ENCODE measurements at regions not wholly inside any gene's neighbourhood (a gene's known extent, or its start where the extent isn't known, plus 50 kb on each side); places are given as distances from the start of the nearest gene placed in this dataset.

DNA sequence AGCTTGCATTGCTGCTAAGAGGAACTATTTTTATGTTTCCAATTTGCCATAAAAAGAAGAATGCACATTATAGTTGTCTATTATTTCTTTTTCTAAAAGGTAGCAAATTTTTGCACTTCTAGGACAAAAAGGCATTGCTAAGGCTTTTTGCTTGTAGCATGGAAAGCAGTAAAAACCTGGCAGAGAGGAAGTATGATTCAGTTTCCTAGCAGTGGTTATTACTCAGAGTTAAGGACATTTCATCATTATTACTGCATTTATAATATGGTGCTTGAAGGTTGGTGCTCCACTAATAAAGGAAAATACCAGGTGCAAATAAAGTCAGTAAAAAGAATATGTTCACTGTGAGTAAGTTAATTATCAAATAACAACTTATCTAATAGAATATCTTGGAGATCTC, 179.8 kb upstream of the PLPPR1 start:
- TF ChIP-seq BHLHE40 (IDR thresholded peaks at IDR 0.05; ENCODE audit: borderline replicate concordance) (no peak), ZNF384 (IDR thresholded peaks at IDR 0.05) (no peak), TARDBP (IDR thresholded peaks at IDR 0.05) (no peak), ELF4 (IDR thresholded peaks at IDR 0.05) (no peak), HDGF (IDR thresholded peaks at IDR 0.05; ENCODE audit: borderline replicate concordance) (no peak), CTBP1 (IDR thresholded peaks at IDR 0.05; ENCODE audit: borderline replicate concordance) (no peak)
